Tibial artery (tissue), 4 donors: ENCODE measurements at regions not wholly inside any gene's neighbourhood (a gene's known extent, or its start where the extent isn't known, plus 50 kb on each side); places are given as distances from the start of the nearest gene placed in this dataset.
"Not testable (repeated sequence)": the region's sequence is repeated elsewhere in the genome, so short reads cannot be mapped to it uniquely, and the experiment has no call there.

Experiments
- DNase-seq, 2 donors: peaks; one replicate each; pipeline ENCODE4 v3.0.0-alpha.2; 2019
- H3K27ac ChIP-seq, 2 donors: fragments of 200-600 bp; sonication (generic) in 1 of 2; 1 replicate in 1 of 2; 2 replicates in 1 of 2; pipeline ENCODE4 v1.5.1; 2018 to 2019; ENCODE audit warnings: mild to moderate bottlenecking in 1 of 2
- H3K27me3 ChIP-seq, 2 donors: fragments of 200-600 bp; sonication (generic) in 1 of 2; one replicate each; pipeline versions ENCODE4 v1.5.1 to v1.6.0; 2016 to 2019
- H3K36me3 ChIP-seq, 3 donors: fragments of 200-600 bp; sonication (generic) in 2 of 3; one replicate each; pipeline ENCODE4 v1.5.1; 2016 to 2019; ENCODE audit warnings: mild to moderate bottlenecking in 2 of 3
- H3K4me1 ChIP-seq, 4 donors: fragments of 200-600 bp; sonication (generic) in 2 of 4; 1 replicate in 3 of 4; 2 replicates in 1 of 4; pipeline ENCODE4 v1.5.1; 2016 to 2019
- H3K4me3 ChIP-seq, 2 donors: fragments of 200-600 bp; sonication (generic) in 1 of 2; 1 replicate in 1 of 2; 2 replicates in 1 of 2; pipeline ENCODE4 v1.5.1; 2018 to 2019; ENCODE audit warnings: mild to moderate bottlenecking in 2 of 2
- H3K9me3 ChIP-seq, 3 donors: fragments of 200-600 bp; sonication (generic) in 1 of 3; one replicate each; pipeline ENCODE4 v1.5.1; 2016 to 2019
- CTCF ChIP-seq, 2 experiments: fragments of 200-600 bp in 1 of 2; fragments of 450-650 bp in 1 of 2; IDR thresholded peaks; one replicate each; pipeline ENCODE4 v1.5.1; 2017 to 2019; ENCODE audit warnings: antibody characterized with exemption in 2 of 2, mild to moderate bottlenecking in 1 of 2, moderate library complexity in 1 of 2
- intact Hi-C: fragments of 100-400 bp; cut with DNase I; formaldehyde crosslinking; loops from one replicate; pipeline ENCODE4 v1.15.0; 2023; ENCODE audit warnings: low total_unique reads

- intact Hi-C loops, result no loop called here
- TF ChIP-seq CTCF (IDR thresholded peaks at IDR 0.05), result no peak
- no peaks in the 10 kb centered on the region for H3K36me3 ChIP-seq
- no peak overlapping the region for H3K4me3 ChIP-seq
- H3K4me1 ChIP-seq, result no peaks in the 10 kb centered on the region
- H3K9me3 ChIP-seq, result no peaks in the 10 kb centered on the region
- no peak for DNase-seq
- H3K27me3 ChIP-seq, result no peaks in the 10 kb centered on the region
- H3K27ac ChIP-seq, result no peak overlapping the region
These were observed 979.0 kb downstream of the SLC6A15 start for GRCh38 chr12:83933615-83934014.

GRCh38 chr12:83932011-83932410 lies 980.6 kb downstream of the SLC6A15 start:
- no peaks in the 10 kb centered on the region for H3K4me1 ChIP-seq
- intact Hi-C loops, result no loop called here
- H3K27ac ChIP-seq, result no peak overlapping the region
- H3K27me3 ChIP-seq, result no peaks in the 10 kb centered on the region
- no peaks in the 10 kb centered on the region for H3K36me3 ChIP-seq
- no peak overlapping the region for H3K4me3 ChIP-seq
- no peaks in the 10 kb centered on the region for H3K9me3 ChIP-seq
- no peak for TF ChIP-seq CTCF (IDR thresholded peaks at IDR 0.05)
- no peak for DNase-seq

- no peaks in the 10 kb centered on the region for H3K4me1 ChIP-seq
- H3K27me3 ChIP-seq, result no peaks in the 10 kb centered on the region
- no peak for DNase-seq
- intact Hi-C loops, result no loop called here
- H3K9me3 ChIP-seq, result no peaks in the 10 kb centered on the region
- no peak overlapping the region for H3K4me3 ChIP-seq
- H3K36me3 ChIP-seq, result no peaks in the 10 kb centered on the region
- no peak for TF ChIP-seq CTCF (IDR thresholded peaks at IDR 0.05)
- H3K27ac ChIP-seq, result no peak overlapping the region
These were observed 981.1 kb downstream of the SLC6A15 start for GRCh38 chr12:83931451-83931850.

- H3K4me1 ChIP-seq, H3K27me3 ChIP-seq, H3K4me3 ChIP-seq, H3K36me3 ChIP-seq, intact Hi-C loops, H3K9me3 ChIP-seq, H3K27ac ChIP-seq, DNase-seq: not testable (repeated sequence)
These were observed 982.8 kb downstream of the SLC6A15 start for GRCh38 chr12:83929792-83930191.

GRCh38 chr12:83920821-83921547 lies 991.6 kb downstream of the SLC6A15 start:
- H3K27me3 ChIP-seq, result no peaks in the 10 kb centered on the region
- no peaks in the 10 kb centered on the region for H3K36me3 ChIP-seq
- no peak overlapping the region for H3K4me3 ChIP-seq
- intact Hi-C loops, result no loop called here
- no peaks in the 10 kb centered on the region for H3K4me1 ChIP-seq
- H3K27ac ChIP-seq, result no peak overlapping the region
- TF ChIP-seq CTCF (IDR thresholded peaks at IDR 0.05), result no peak
- H3K9me3 ChIP-seq, result no peaks in the 10 kb centered on the region
- no peak for DNase-seq

- H3K4me3 ChIP-seq, result no peak overlapping the region
- no peaks in the 10 kb centered on the region for H3K4me1 ChIP-seq
- no peaks in the 10 kb centered on the region for H3K27me3 ChIP-seq
- H3K27ac ChIP-seq, result no peak overlapping the region
- no peaks in the 10 kb centered on the region for H3K36me3 ChIP-seq
- TF ChIP-seq CTCF (IDR thresholded peaks at IDR 0.05), result no peak
- no peak for DNase-seq
- H3K9me3 ChIP-seq, result no peaks in the 10 kb centered on the region
- intact Hi-C loops, result no loop called here
These were observed 993.5 kb downstream of the SLC6A15 start for GRCh38 chr12:83919081-83919480.
